ENCODE measurements at regions not wholly inside any gene's neighbourhood (a gene's known extent, or its start where the extent isn't known, plus 50 kb on each side); places are given as distances from the start of the nearest gene placed in this dataset.

DNA sequence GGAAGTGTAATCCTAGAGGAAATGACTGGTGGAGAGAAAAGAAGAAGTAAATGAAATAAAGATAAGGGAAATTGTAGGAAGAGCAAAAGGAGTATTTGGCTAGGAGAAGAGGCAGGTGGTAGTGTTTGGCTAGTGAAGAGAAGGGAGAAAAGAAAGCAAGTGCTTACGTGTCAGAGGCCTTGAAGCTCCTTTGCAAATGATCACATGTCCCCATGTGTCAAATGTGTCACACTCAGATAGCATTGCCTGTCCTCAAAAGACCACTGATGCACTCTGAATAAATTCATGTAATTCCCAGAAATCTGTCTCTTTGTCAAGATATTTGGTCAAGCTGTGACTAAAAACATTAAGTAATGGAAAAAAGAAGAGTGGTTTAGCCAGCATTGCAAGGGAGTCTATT lies 639.3 kb downstream of the TUSC7 start:
- no peak overlapping the region for H3K9ac ChIP-seq
- no peak for DNase-seq
- 84% methylated on average over 1 of the region's 1 CpG for WGBS (ENCODE audit: low lambda C conversion rate)
- H3K9me3 ChIP-seq, result no peaks in the 10 kb centered on the region
- H3K27ac ChIP-seq (ENCODE audit: low read depth in 2 of 2, low read length in 1 of 2), result no peak overlapping the region
- H2AFZ ChIP-seq (ENCODE audit: low read depth), result no peak overlapping the region
- no peak overlapping the region for H3K4me3 ChIP-seq (ENCODE audit: low read depth in 2 of 2, low read length in 1 of 2)
- no peak for TF ChIP-seq RFX5 (IDR thresholded peaks at IDR 0.05; ENCODE audit: low read length)
- no peak for TF ChIP-seq EZH2phosphoT487 (IDR thresholded peaks at IDR 0.05; ENCODE audit: borderline replicate concordance, low read depth)
- TF ChIP-seq, protein P1, sequence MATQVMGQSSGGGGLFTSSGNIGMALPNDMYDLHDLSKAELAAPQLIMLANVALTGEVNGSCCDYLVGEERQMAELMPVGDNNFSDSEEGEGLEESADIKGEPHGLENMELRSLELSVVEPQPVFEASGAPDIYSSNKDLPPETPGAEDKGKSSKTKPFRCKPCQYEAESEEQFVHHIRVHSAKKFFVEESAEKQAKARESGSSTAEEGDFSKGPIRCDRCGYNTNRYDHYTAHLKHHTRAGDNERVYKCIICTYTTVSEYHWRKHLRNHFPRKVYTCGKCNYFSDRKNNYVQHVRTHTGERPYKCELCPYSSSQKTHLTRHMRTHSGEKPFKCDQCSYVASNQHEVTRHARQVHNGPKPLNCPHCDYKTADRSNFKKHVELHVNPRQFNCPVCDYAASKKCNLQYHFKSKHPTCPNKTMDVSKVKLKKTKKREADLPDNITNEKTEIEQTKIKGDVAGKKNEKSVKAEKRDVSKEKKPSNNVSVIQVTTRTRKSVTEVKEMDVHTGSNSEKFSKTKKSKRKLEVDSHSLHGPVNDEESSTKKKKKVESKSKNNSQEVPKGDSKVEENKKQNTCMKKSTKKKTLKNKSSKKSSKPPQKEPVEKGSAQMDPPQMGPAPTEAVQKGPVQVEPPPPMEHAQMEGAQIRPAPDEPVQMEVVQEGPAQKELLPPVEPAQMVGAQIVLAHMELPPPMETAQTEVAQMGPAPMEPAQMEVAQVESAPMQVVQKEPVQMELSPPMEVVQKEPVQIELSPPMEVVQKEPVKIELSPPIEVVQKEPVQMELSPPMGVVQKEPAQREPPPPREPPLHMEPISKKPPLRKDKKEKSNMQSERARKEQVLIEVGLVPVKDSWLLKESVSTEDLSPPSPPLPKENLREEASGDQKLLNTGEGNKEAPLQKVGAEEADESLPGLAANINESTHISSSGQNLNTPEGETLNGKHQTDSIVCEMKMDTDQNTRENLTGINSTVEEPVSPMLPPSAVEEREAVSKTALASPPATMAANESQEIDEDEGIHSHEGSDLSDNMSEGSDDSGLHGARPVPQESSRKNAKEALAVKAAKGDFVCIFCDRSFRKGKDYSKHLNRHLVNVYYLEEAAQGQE (IDR thresholded peaks at IDR 0.05; ENCODE audit: low read depth, low read length), result no peak
- TF ChIP-seq TCF12 (IDR thresholded peaks at IDR 0.05), result no peak
- no peak for TF ChIP-seq USF2 (IDR thresholded peaks at IDR 0.05; ENCODE audit: borderline replicate concordance, low read depth, low read length)
- TF ChIP-seq USF1 (IDR thresholded peaks at IDR 0.05; ENCODE audit: borderline replicate concordance, low read depth), result no peak
- no peaks in the 10 kb centered on the region for H4K20me1 ChIP-seq (ENCODE audit: insufficient read depth)
- no peaks in the 10 kb centered on the region for H3K9me2 ChIP-seq
- no peaks in the 10 kb centered on the region for H3K36me3 ChIP-seq (replicated peaks in 1 of 2; ENCODE audit: control insufficient read depth in 1 of 2, insufficient read depth in 2 of 2, low read length in 1 of 2)
- H3K4me2 ChIP-seq, result no peak overlapping the region
- no peaks in the 10 kb centered on the region for H3K79me2 ChIP-seq (ENCODE audit: insufficient read depth)
- H3K4me1 ChIP-seq (ENCODE audit: control insufficient read depth in 1 of 2, insufficient read depth in 2 of 2, low read depth in 1 of 2, low read length in 1 of 2), result no peaks in the 10 kb centered on the region; a peak in 1 of 4 replicates
- ChIA-PET CTCF (interaction anchor here (0.6 to 0.8 kb wide), 2 partner anchors 182 to 608 kb away, joined by 3 read pairs; no protein-coding TSS in a partner anchor), POLR2A (no interaction called here)
- H3K27me3 ChIP-seq (ENCODE audit: insufficient read depth), result no peaks in the 10 kb centered on the region
- H3F3A ChIP-seq (replicated peaks; ENCODE audit: insufficient read depth), result no peaks in the 10 kb centered on the region

GRCh38 chr3:117349566-117349965 lies 640.0 kb downstream of the TUSC7 start:
- Histone ChIP-seq H3K4me3 (ENCODE audit: low read depth in 2 of 2, low read length in 1 of 2) (no peak overlapping the region), H3K79me2 (ENCODE audit: insufficient read depth) (no peaks in the 10 kb centered on the region), H3K27me3 (ENCODE audit: insufficient read depth) (no peaks in the 10 kb centered on the region), H3F3A (replicated peaks; ENCODE audit: insufficient read depth) (no peaks in the 10 kb centered on the region), H3K4me2 (no peak overlapping the region), H2AFZ (ENCODE audit: low read depth) (no peak overlapping the region), H4K20me1 (ENCODE audit: insufficient read depth) (no peaks in the 10 kb centered on the region), H3K9me2 (no peaks in the 10 kb centered on the region), H3K36me3 (replicated peaks in 1 of 2; ENCODE audit: control insufficient read depth in 1 of 2, insufficient read depth in 2 of 2, low read length in 1 of 2) (no peaks in the 10 kb centered on the region), H3K9ac (no peak overlapping the region), H3K4me1 (ENCODE audit: control insufficient read depth in 1 of 2, insufficient read depth in 2 of 2, low read depth in 1 of 2, low read length in 1 of 2) (no peaks in the 10 kb centered on the region; a peak in 1 of 4 replicates), H3K9me3 (no peaks in the 10 kb centered on the region), H3K27ac (ENCODE audit: low read depth in 2 of 2, low read length in 1 of 2) (no peak overlapping the region; a peak in 1 of 4 replicates)
- CTCF ChIA-PET, result interaction anchor here (0.6 to 1.0 kb wide), 2 partner anchors 9 to 607 kb away, joined by 3 read pairs; no protein-coding TSS in a partner anchor
- DNase-seq, result no peak
- POLR2A ChIA-PET, result no interaction called here
- 91% methylated on average over 1 of the region's 1 CpG for WGBS (ENCODE audit: low lambda C conversion rate)
- TF ChIP-seq TAF1 (IDR thresholded peaks at IDR 0.05; ENCODE audit: borderline replicate concordance, low read depth, low read length) (no peak), GATA2 (CRISPR knock-in tag; IDR thresholded peaks at IDR 0.05) (no peak), FOSL2 (IDR thresholded peaks at IDR 0.05; ENCODE audit: borderline replicate concordance, low read depth) (no peak), MXI1 (IDR thresholded peaks at IDR 0.05; ENCODE audit: low read depth, low read length) (no peak), TCF12 (IDR thresholded peaks at IDR 0.05) (no peak), CHD2 (IDR thresholded peaks at IDR 0.05; ENCODE audit: low read length, partially characterized antibody) (no peak), MAX (IDR thresholded peaks at IDR 0.05; ENCODE audit: low read depth) (no peak), ELF1 (IDR thresholded peaks at IDR 0.05) (no peak), JUND (IDR thresholded peaks at IDR 0.05) (no peak), EZH2phosphoT487 (IDR thresholded peaks at IDR 0.05; ENCODE audit: borderline replicate concordance, low read depth) (no peak), PBX3 (IDR thresholded peaks at IDR 0.05) (no peak), USF1 (IDR thresholded peaks at IDR 0.05; ENCODE audit: borderline replicate concordance, low read depth) (no peak)
- TF ChIP-seq, protein P1 (IDR thresholded peaks at IDR 0.05; ENCODE audit: low read depth, low read length), result no peak
